ENCODE measurements at regions not wholly inside any gene's neighbourhood (a gene's known extent, or its start where the extent isn't known, plus 50 kb on each side); places are given as distances from the start of the nearest gene placed in this dataset.

- no peaks in the 10 kb centered on the region for H3K9me3 Mint-ChIP-seq
- no peaks in the 10 kb centered on the region for H3K36me3 Mint-ChIP-seq
- H3K4me1 Mint-ChIP-seq, result peaks cover 10% of the 10 kb centered on the region
- no peak overlapping the region for H3K27ac Mint-ChIP-seq
- H3K27me3 Mint-ChIP-seq (ENCODE audit: low read depth), result no peaks in the 10 kb centered on the region
- no peak overlapping the region for H3K4me3 Mint-ChIP-seq
- no peak for DNase-seq (ENCODE audit: low spot score in 2 of 2, unreplicated experiment in 2 of 2)
- no peak for TF ChIP-seq CTCF (IDR thresholded peaks at IDR 0.05; ENCODE audit: unreplicated experiment)
These were observed 115.6 kb upstream of the ADAMTSL1 start for GRCh38 chr9:18358325-18358724.

- TF ChIP-seq CTCF (IDR thresholded peaks at IDR 0.05; ENCODE audit: unreplicated experiment), result no peak
- Mint-ChIP-seq H3K4me1 (peaks cover 14% of the 10 kb centered on the region), H3K27ac (no peak overlapping the region), H3K27me3 (ENCODE audit: low read depth) (no peaks in the 10 kb centered on the region), H3K4me3 (no peak overlapping the region), H3K36me3 (no peaks in the 10 kb centered on the region), H3K9me3 (no peaks in the 10 kb centered on the region)
- no peak for DNase-seq (ENCODE audit: low spot score in 2 of 2, unreplicated experiment in 2 of 2)
These were observed 114.6 kb upstream of the ADAMTSL1 start for GRCh38 chr9:18359335-18359734.

GRCh38 chr9:18360005-18360404 is 113.9 kb upstream of the ADAMTSL1 start:
- no peak overlapping the region for H3K4me3 Mint-ChIP-seq
- no peaks in the 10 kb centered on the region for H3K9me3 Mint-ChIP-seq
- no peak overlapping the region for H3K27ac Mint-ChIP-seq
- no peaks in the 10 kb centered on the region for H3K27me3 Mint-ChIP-seq (ENCODE audit: low read depth)
- peaks cover 14% of the 10 kb centered on the region for H3K4me1 Mint-ChIP-seq
- no peak for TF ChIP-seq CTCF (IDR thresholded peaks at IDR 0.05; ENCODE audit: unreplicated experiment)
- no peak for DNase-seq (ENCODE audit: low spot score in 2 of 2, unreplicated experiment in 2 of 2)
- no peaks in the 10 kb centered on the region for H3K36me3 Mint-ChIP-seq

GRCh38 chr9:18361646-18362045 is 112.3 kb upstream of the ADAMTSL1 start:
- H3K36me3 Mint-ChIP-seq, result no peaks in the 10 kb centered on the region
- no peak for DNase-seq (ENCODE audit: low spot score in 2 of 2, unreplicated experiment in 2 of 2)
- H3K4me1 Mint-ChIP-seq, result peaks cover 14% of the 10 kb centered on the region
- H3K4me3 Mint-ChIP-seq, result no peak overlapping the region
- peaks cover 2% of the 10 kb centered on the region for H3K27me3 Mint-ChIP-seq (ENCODE audit: low read depth)
- H3K27ac Mint-ChIP-seq, result no peak overlapping the region
- H3K9me3 Mint-ChIP-seq, result no peaks in the 10 kb centered on the region
- TF ChIP-seq CTCF (IDR thresholded peaks at IDR 0.05; ENCODE audit: unreplicated experiment), result no peak

GRCh38 chr9:18362166-18362565 is 111.8 kb upstream of the ADAMTSL1 start:
- H3K36me3 Mint-ChIP-seq, result no peaks in the 10 kb centered on the region
- no peaks in the 10 kb centered on the region for H3K9me3 Mint-ChIP-seq
- no peak overlapping the region for H3K27ac Mint-ChIP-seq
- no peak for TF ChIP-seq CTCF (IDR thresholded peaks at IDR 0.05; ENCODE audit: unreplicated experiment)
- no peak overlapping the region for H3K4me3 Mint-ChIP-seq
- H3K27me3 Mint-ChIP-seq (ENCODE audit: low read depth), result peaks cover 2% of the 10 kb centered on the region
- DNase-seq (ENCODE audit: low spot score in 2 of 2, unreplicated experiment in 2 of 2), result no peak
- peaks cover 16% of the 10 kb centered on the region for H3K4me1 Mint-ChIP-seq

All from mesothelial cell of epicardium (in vitro differentiated cells).